ENCODE measurements at regions not wholly inside any gene's neighbourhood (a gene's known extent, or its start where the extent isn't known, plus 50 kb on each side); places are given as distances from the start of the nearest gene placed in this dataset.

- no peak for TF ChIP-seq CTCF (IDR thresholded peaks at IDR 0.05; ENCODE audit: extremely low read depth, missing control alignments)
- DNase-seq (ENCODE audit: low spot score): no peak
These were observed 609.2 kb downstream of the INSC start for GRCh38 chr11:15723966-15724365.

GRCh38 chr11:15724601-15725000, 609.9 kb downstream of the INSC start:
- no peak for DNase-seq (ENCODE audit: low spot score)
- no peak for TF ChIP-seq CTCF (IDR thresholded peaks at IDR 0.05; ENCODE audit: extremely low read depth, missing control alignments)

- TF ChIP-seq CTCF (IDR thresholded peaks at IDR 0.05; ENCODE audit: extremely low read depth, missing control alignments): no peak
- DNase-seq (ENCODE audit: low spot score): no peak
These were observed 610.5 kb downstream of the INSC start for GRCh38 chr11:15725246-15725645.

- no peak for DNase-seq (ENCODE audit: low spot score)
These were observed 611.6 kb downstream of the INSC start for GRCh38 chr11:15726221-15726746.

GRCh38 chr11:15726893-15727519, 612.3 kb downstream of the INSC start:
- TF ChIP-seq CTCF (IDR thresholded peaks at IDR 0.05; ENCODE audit: extremely low read depth, missing control alignments): no peak
- no peak for DNase-seq (ENCODE audit: low spot score)

More at GRCh38 chr11:15726221-15726746, 611.6 kb downstream of the INSC start:
- TF ChIP-seq CTCF (IDR thresholded peaks at IDR 0.05; ENCODE audit: extremely low read depth, missing control alignments): no peak

- TF ChIP-seq CTCF (IDR thresholded peaks at IDR 0.05; ENCODE audit: extremely low read depth, missing control alignments): no peak
- DNase-seq (ENCODE audit: low spot score): no peak
These were observed 612.8 kb downstream of the INSC start for GRCh38 chr11:15727520-15727914.

- TF ChIP-seq CTCF (IDR thresholded peaks at IDR 0.05; ENCODE audit: extremely low read depth, missing control alignments): no peak
These were observed 613.5 kb downstream of the INSC start for GRCh38 chr11:15728207-15728606.

More at GRCh38 chr11:15728207-15728606, 613.5 kb downstream of the INSC start:
- no peak for DNase-seq (ENCODE audit: low spot score)

Measured in GM20000 (cell line).